K562 (cell line): ENCODE measurements at regions not wholly inside any gene's neighbourhood (a gene's known extent, or its start where the extent isn't known, plus 50 kb on each side); places are given as distances from the start of the nearest gene placed in this dataset.

Experiments used
- CEBPB ChIP-seq: fragments of 450-650 bp; IDR thresholded peaks from 2 replicates; pipeline ENCODE4 v1.6.1; 2016; ENCODE audit warnings: missing genetic modification characterization, missing compliant biosample characterization
- ZFP30 ChIP-seq: fragments of 250-450 bp; sonication (Bioruptor Pico); IDR thresholded peaks from 2 replicates; pipeline ENCODE4 v1.8.0; 2022; ENCODE audit warnings: moderate library complexity, mild to moderate bottlenecking, inconsistent platforms, borderline replicate concordance
- ZSCAN32 ChIP-seq: fragments of 450-650 bp; formaldehyde crosslinking; IDR thresholded peaks from 2 replicates; pipeline ENCODE4 v1.4.0; 2020; ENCODE audit warnings: mild to moderate bottlenecking, moderate library complexity

- no peak for TF ChIP-seq ZFP30
- TF ChIP-seq CEBPB (tag), result no peak
- TF ChIP-seq ZSCAN32, result no peak
Observed at GRCh38 chr9:17031546-17031945, 103.3 kb upstream of the CNTLN start.
